Kidney glomerular epithelial cell (primary cell): ENCODE measurements at regions not wholly inside any gene's neighbourhood (a gene's known extent, or its start where the extent isn't known, plus 50 kb on each side); places are given as distances from the start of the nearest gene placed in this dataset.

Experiments used
- DNase-seq: peaks from one replicate; lab custom pipeline; 2025; lab: John Stamatoyannopoulos, UW

- no peak for DNase-seq
Observed at GRCh38 chr1:55374216-55374615, 159.1 kb upstream of the USP24 start.

DNA sequence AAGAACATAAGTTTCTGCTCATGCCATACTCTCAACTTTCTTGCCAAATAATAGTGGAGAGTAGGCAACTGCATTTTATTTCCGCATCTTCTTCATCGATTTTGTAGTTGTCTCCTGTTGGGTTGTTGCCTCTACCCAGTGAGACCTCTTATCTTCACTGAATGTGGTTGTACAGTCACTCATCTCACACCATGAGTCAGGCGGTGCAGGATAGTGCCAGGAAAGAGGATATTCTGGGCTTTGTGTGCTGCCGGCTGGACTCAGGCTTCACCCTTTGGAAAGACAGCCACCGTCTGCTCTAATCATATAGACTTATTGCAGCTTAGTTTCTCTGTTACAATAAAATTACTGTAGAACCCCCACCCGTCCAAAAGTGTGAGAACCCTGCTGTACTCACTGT lies 154.3 kb upstream of the USP24 start:
- no peak for DNase-seq

DNA sequence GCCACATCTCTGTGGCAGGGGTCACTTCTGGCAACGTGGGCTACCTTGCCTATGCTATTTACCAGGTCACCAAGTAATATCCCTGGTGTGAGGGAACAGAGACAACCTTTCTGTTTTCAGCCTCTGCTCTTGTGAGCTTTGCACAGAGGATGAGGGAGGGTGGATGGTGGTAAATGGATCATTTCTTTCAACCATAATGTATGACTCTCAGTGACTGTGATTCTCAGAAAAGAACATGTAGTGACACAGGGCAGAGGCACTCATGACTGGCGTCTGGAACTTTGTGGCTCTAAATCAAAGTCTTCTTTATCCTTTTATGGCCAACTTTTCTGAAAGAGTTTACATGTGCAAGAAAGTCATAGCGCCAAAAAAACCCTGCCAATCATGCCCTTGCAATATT lies 153.5 kb upstream of the USP24 start:
- DNase-seq: no peak

DNA sequence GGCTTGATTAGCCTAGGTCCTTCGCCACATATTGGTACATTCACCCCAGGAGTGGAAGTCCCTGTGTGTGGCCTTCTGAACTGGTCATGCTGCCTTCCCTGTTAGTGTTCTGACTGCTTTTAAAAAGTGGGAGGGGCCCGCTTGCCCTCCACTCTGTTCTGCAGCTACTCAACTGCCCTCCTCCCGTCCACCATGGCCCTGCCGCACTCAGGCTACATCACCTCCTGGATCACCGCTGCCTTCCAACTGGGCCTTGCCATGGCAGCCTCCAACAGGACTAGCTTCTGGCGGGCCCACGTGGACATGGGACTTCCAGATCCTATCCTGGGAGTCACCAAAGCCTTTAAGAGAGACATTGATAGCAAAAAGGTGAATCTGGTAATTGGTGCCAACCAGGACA lies 152.1 kb upstream of the USP24 start:
- no peak for DNase-seq

- DNase-seq: no peak
Observed at GRCh38 chr1:55364216-55364615, 149.1 kb upstream of the USP24 start.

DNA sequence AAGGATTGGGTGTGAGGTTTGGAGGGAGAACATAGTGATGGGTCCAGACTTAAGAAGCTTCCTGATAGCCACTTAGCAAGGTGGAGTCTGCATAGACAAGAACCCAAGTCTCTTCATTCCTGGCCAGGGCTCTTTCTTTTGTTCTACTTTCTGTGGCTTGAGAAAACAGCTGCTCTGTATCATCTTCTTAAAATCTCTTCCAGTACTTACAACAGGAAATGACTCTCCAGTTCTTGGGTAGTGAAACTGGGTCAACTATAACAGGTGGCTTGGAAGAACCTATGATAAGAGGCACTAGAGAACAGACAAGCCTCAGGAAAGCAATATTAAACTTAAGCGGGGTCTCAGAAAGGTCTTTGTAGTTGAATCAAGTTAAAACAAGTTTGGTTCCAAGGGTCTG lies 148.1 kb upstream of the USP24 start:
- no peak for DNase-seq

DNA sequence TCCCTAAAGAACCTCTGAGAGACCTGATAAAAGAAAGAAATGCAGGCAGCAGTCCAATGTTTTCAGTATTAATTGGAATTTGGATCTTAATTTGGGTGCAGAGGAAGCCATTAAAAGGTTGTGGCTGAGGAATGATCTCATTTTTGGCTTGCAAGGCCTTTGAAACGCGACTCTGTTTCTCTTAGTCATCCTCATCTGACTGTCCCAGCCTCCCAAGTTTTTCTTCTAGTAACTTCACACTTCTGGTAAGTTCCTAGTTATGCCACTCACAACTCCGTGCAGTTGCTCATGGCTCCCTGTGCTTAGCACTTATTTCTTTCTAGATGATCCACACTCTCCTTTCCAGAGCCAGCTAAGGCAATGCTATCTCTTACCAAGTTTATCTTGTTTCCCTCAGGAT lies 147.4 kb upstream of the USP24 start:
- no peak for DNase-seq

DNA sequence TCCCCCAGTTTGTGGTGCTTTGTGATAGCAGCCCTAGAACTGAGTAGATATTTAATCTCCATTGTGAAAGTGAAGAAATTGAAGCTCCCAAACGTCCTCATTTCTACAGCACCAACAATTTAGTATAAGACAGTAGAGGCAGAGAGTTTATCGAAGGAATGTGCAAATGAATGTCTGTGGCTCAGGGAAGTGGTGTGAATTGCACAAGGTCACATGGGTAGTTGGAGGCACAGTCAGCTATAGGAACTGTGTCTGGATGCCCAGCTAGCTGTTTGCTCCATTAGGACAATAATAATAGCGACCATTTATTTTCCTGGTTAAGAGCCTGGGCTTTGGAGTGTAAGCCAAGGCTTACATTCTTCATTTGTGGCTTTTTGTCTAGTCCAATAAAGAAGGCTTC lies 144.4 kb upstream of the USP24 start:
- DNase-seq: no peak

DNA sequence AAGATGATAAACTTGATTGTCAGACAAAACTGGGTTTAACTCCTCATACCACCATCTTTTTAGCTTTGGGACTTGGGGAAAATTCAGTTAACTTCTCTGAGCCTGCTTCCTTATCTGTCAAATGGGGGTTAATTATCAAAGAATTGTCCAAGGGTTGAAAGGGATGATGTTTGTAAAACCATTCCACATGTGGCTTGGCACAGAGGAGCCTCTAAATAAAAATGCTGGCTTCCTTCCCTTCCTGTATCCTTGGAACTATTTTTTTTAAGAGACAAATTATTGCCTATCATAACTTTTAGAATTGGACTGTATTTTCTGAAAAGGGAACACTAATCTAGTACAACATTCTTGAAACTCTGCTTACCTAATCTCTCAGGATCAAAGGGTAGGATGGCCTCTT lies 143.4 kb upstream of the USP24 start:
- no peak for DNase-seq

- DNase-seq: no peak
Observed at GRCh38 chr1:55355549-55355948, 140.4 kb upstream of the USP24 start.

DNA sequence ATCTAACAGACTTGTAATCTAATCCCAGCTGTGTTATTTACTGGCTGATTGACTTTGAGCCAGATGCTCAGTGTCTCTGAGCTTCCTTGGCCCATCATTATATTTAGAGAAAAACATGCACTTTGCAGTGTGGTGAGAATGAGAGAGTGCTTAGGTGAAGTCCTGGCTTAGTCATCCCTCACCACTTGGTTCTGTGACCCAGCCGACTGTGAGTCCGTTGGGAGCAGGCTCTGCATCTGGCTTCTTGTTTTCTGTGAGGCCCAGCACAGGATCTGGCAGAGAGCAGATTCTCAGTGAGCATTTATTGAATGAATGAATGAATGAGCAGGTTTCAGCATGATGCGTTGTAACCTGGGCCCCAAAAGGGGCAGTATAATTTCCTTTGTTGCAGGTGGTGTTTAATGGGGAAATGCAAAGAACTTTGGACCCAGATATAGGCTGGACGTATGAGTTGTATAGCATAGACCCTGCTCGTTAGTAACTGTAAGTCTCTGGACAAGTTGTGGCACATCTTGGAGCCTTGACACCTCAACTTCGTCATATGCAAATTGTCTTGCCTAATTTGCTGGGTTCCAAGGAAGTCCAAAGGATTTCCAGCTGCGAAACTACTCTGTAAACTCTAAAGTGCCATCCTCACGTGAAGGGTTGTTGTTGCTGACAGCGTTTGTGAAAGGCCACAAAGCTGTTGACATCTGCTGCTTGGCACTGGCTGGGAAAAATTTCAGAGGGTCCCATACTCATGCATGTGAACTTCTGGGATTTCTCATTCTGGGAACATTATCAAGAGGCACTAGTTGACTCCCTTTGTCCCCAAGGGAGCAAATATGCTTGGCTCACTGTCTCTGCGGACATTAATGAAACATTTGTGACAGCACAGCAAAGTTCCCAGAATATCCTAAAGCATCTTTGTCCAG lies 138.8 kb upstream of the USP24 start:
- DNase-seq: no peak

GRCh38 chr1:55352811-55353180 lies 137.6 kb upstream of the USP24 start:
- DNase-seq: no peak

DNA sequence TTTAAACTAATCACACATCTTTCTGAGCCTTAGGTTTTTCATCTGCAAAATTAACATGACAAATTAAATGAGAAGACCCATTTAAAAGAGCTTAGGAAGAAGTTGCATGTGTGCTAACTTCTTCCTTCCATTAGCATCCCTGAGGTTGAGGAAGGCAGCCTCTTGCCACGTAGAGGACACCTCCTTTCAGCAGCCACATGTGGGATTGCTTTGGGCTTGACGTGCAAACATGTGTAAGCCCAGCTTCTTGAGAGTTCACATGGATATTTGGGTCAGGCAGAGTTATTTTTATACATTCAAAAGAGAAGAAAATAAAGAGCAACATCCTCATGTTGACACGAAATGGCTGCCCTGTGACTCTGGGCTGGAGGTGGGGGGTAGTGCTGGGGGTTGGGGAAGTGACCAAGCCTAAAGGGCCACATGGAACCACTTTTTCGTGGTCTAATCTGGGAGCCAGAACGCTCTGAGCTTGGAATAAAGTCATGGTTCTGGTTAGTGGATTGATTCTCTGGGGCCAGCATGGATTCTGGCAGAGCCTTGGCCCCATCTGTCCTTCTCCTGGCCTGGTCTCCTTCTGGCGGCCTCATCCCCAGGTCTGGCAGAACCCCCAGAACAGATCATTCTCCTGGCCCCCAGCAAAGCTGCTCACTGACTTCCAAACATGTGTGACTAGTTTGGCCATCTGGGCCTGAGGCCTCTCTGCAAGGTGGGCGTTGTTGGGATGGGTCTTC lies 137.1 kb upstream of the USP24 start:
- DNase-seq: no peak

DNA sequence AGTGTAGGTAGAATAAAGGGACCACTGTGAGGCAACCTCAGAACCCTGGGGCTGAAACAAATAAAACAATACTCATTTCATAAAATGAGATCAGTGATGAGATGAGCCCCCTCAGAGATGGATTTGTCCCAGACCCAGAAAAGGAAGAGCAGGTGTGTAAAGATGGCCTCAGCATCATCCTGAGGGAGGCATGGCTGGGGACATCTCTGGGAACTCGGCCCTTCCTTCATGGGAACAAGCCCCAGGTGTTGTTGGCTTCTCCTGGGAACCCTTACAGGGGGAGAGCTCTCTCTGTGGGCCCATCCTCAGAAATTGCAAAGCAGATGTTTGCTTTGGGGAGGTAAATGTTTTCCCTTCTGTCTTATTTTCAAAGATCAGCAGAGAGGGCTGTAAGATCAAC lies 133.2 kb upstream of the USP24 start:
- no peak for DNase-seq

DNA sequence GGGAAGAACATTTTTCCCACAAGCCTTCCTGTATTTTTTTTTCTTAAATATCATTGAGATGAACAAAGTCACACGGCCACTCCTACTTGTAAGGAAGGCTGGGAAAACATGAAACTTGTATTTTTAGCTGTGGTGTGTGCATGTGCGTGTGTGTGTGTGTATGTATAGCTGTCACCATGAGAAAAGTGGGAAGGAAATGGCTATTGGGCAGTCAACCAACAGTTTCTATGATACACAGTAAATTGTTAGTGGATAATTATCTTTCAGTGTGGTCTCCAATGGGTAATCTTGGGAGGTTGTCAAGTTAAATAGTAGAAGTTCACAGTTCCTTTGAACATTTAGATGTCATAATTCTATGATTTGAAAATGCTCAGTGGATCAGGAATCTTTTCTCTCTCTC lies 132.7 kb upstream of the USP24 start:
- no peak for DNase-seq

GRCh38 chr1:55347041-55347440 lies 131.9 kb upstream of the USP24 start:
- DNase-seq: no peak

DNA sequence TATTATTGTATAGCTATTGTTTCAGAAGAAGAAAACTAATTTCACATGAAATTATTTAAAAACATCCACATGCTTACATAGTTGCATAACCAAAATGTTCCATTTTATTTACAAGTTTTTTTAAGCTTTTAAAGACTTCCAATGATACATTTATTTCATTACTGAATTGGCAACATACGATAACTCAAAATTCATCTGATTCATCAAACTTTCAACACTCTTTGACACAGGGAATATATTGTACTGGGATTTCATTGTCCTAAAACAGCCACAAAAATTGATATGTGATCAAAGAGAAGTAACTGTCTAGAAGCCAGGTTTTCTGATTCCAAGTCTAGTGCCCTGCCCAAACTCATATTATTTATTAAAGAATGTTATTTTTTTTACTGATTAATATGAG lies 131.4 kb upstream of the USP24 start:
- DNase-seq: no peak

GRCh38 chr1:55339681-55340080 lies 124.5 kb upstream of the USP24 start:
- DNase-seq: no peak

GRCh38 chr1:55338448-55338820 lies 123.3 kb upstream of the USP24 start:
- DNase-seq: no peak

- peak; percentile 57 for DNase-seq
Observed at GRCh38 chr1:55337801-55338447, 122.8 kb upstream of the USP24 start.

GRCh38 chr1:55334797-55335196 lies 119.6 kb upstream of the USP24 start:
- no peak for DNase-seq

- peak; percentile 18 for DNase-seq
Observed at GRCh38 chr1:55334160-55334559, 119.0 kb upstream of the USP24 start.

- DNase-seq: no peak
Observed at GRCh38 chr1:55333461-55333860, 118.3 kb upstream of the USP24 start.
